PC-9 (cell line): ENCODE measurements at regions not wholly inside any gene's neighbourhood (a gene's known extent, or its start where the extent isn't known, plus 50 kb on each side); places are given as distances from the start of the nearest gene placed in this dataset.

Experiments used
- EZH2 ChIP-seq: fragments of 200-600 bp; sonication (generic); IDR thresholded peaks from 2 replicates; pipeline ENCODE4 v1.8.0; 2017; ENCODE audit warnings: antibody characterized with exemption, low read depth
- TF ChIP-seq, protein P1 (sequence below): fragments of 200-600 bp; sonication (generic); conservative IDR thresholded peaks from 2 replicates; pipeline ENCODE4 v1.6.1; 2017; ENCODE audit warnings: mixed run types, antibody characterized with exemption, mild to moderate bottlenecking, moderate library complexity

DNA sequence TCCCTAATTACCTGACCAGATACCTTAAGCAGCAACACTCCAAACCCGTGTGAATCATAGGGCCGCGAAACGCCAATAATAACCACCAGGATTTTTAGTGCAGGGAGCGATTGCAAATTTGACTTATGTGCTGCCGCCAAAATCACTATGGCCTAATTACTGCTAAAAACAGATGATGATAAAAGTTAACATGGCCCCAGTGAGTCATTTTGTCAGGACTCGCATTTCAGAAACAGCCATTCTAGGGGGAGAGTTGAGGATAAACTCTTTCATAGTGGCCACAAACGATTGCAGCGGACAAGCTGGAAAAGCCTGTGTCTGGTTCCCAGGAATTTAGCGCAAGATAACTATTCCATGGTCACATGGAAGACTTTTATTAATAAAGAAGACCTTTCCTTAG, 103.4 kb downstream of the HLX start:
- TF ChIP-seq, protein P1, sequence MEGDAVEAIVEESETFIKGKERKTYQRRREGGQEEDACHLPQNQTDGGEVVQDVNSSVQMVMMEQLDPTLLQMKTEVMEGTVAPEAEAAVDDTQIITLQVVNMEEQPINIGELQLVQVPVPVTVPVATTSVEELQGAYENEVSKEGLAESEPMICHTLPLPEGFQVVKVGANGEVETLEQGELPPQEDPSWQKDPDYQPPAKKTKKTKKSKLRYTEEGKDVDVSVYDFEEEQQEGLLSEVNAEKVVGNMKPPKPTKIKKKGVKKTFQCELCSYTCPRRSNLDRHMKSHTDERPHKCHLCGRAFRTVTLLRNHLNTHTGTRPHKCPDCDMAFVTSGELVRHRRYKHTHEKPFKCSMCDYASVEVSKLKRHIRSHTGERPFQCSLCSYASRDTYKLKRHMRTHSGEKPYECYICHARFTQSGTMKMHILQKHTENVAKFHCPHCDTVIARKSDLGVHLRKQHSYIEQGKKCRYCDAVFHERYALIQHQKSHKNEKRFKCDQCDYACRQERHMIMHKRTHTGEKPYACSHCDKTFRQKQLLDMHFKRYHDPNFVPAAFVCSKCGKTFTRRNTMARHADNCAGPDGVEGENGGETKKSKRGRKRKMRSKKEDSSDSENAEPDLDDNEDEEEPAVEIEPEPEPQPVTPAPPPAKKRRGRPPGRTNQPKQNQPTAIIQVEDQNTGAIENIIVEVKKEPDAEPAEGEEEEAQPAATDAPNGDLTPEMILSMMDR = no peak
- TF ChIP-seq EZH2 = no peak
